Central memory CD8-positive, alpha-beta T cell (primary cell): ENCODE measurements at regions not wholly inside any gene's neighbourhood (a gene's known extent, or its start where the extent isn't known, plus 50 kb on each side); places are given as distances from the start of the nearest gene placed in this dataset.
"Not testable (repeated sequence)": the region's sequence is repeated elsewhere in the genome, so short reads cannot be mapped to it uniquely, and the experiment has no call there.

Experiments used
- ATAC-seq: fragments of 150-1000 bp; cut with Tn5 transposase; replicated peaks from 2 replicates; pipeline ENCODE4 v1.10.0; 2022; ENCODE audit warnings: mild to moderate bottlenecking, moderate FRiP score, moderate number of reproducible peaks; ENCODE audit not compliant: poor library complexity, severe bottlenecking; ENCODE audit errors: extremely low read depth
- DNase-seq, 2 donors: peaks; one replicate each; pipeline ENCODE4 v3.0.0; 2021; ENCODE audit warnings: low spot score in 2 of 2
- H3K27ac Mint-ChIP-seq: one replicate; pipeline ENCODE4 v1.8.0; 2022; ENCODE audit warnings: low read depth, mild to moderate bottlenecking, moderate library complexity, mixed read lengths
- H3K27me3 Mint-ChIP-seq: one replicate; pipeline ENCODE4 v1.8.0; 2022; ENCODE audit warnings: mixed read lengths
- H3K36me3 Mint-ChIP-seq: one replicate; pipeline ENCODE4 v1.8.0; 2022; ENCODE audit warnings: mild to moderate bottlenecking, moderate library complexity, mixed read lengths; ENCODE audit not compliant: insufficient read depth
- H3K4me1 Mint-ChIP-seq: one replicate; pipeline ENCODE4 v1.8.0; 2022; ENCODE audit warnings: mixed read lengths
- H3K4me3 Mint-ChIP-seq: one replicate; pipeline ENCODE4 v1.8.0; 2022; ENCODE audit warnings: mild to moderate bottlenecking, moderate library complexity, mixed read lengths
- H3K9me3 Mint-ChIP-seq: one replicate; pipeline ENCODE4 v1.8.0; 2022; ENCODE audit warnings: mixed read lengths

GRCh38 chr2:198525211-198525969, 721.0 kb downstream of the PLCL1 start:
- Mint-ChIP-seq H3K4me3 (no peak overlapping the region), H3K4me1 (no peaks in the 10 kb centered on the region), H3K27me3 (no peaks in the 10 kb centered on the region)

GRCh38 chr2:198523710-198524109, 719.3 kb downstream of the PLCL1 start:
- no peak overlapping the region for H3K4me3 Mint-ChIP-seq

More at GRCh38 chr2:198525211-198525969, 721.0 kb downstream of the PLCL1 start:
- ATAC-seq (no peak), DNase-seq (no peak)
- Mint-ChIP-seq H3K9me3 (no peaks in the 10 kb centered on the region), H3K36me3 (no peaks in the 10 kb centered on the region), H3K27ac (no peak overlapping the region)

GRCh38 chr2:198518935-198519334, 714.5 kb downstream of the PLCL1 start:
- Mint-ChIP-seq H3K9me3 (no peaks in the 10 kb centered on the region), H3K27ac (no peak overlapping the region), H3K4me3 (no peak overlapping the region), H3K36me3 (no peaks in the 10 kb centered on the region), H3K27me3 (no peaks in the 10 kb centered on the region), H3K4me1 (no peaks in the 10 kb centered on the region)
- no peak for ATAC-seq
- DNase-seq = no peak

More at GRCh38 chr2:198523710-198524109, 719.3 kb downstream of the PLCL1 start:
- no peak overlapping the region for H3K27ac Mint-ChIP-seq
- ATAC-seq = no peak
- no peak for DNase-seq
- no peaks in the 10 kb centered on the region for H3K27me3 Mint-ChIP-seq
- H3K9me3 Mint-ChIP-seq = no peaks in the 10 kb centered on the region
- H3K4me1 Mint-ChIP-seq = no peaks in the 10 kb centered on the region
- H3K36me3 Mint-ChIP-seq = no peaks in the 10 kb centered on the region

GRCh38 chr2:198517976-198518375, 713.6 kb downstream of the PLCL1 start:
- DNase-seq (no peak), ATAC-seq (no peak)
- Mint-ChIP-seq H3K36me3 (no peaks in the 10 kb centered on the region), H3K4me3 (no peak overlapping the region), H3K27ac (no peak overlapping the region), H3K4me1 (no peaks in the 10 kb centered on the region), H3K27me3 (no peaks in the 10 kb centered on the region), H3K9me3 (no peaks in the 10 kb centered on the region)

GRCh38 chr2:198508610-198509009, 704.2 kb downstream of the PLCL1 start:
- not testable (repeated sequence) for H3K36me3 Mint-ChIP-seq, ATAC-seq, H3K27ac Mint-ChIP-seq, DNase-seq, H3K27me3 Mint-ChIP-seq, H3K4me3 Mint-ChIP-seq, H3K4me1 Mint-ChIP-seq
- H3K9me3 Mint-ChIP-seq = peaks cover 18% of the 10 kb centered on the region

- no peaks in the 10 kb centered on the region for H3K4me1 Mint-ChIP-seq
- H3K27me3 Mint-ChIP-seq = no peaks in the 10 kb centered on the region
- DNase-seq = no peak
- H3K9me3 Mint-ChIP-seq = peaks cover 5% of the 10 kb centered on the region
- H3K27ac Mint-ChIP-seq = no peak overlapping the region
- ATAC-seq = no peak
- no peaks in the 10 kb centered on the region for H3K36me3 Mint-ChIP-seq
- no peak overlapping the region for H3K4me3 Mint-ChIP-seq
These were observed 695.1 kb downstream of the PLCL1 start for GRCh38 chr2:198499539-198499938.

GRCh38 chr2:198498516-198498915, 694.1 kb downstream of the PLCL1 start:
- Mint-ChIP-seq H3K27ac (no peak overlapping the region), H3K4me1 (no peaks in the 10 kb centered on the region), H3K36me3 (no peaks in the 10 kb centered on the region), H3K9me3 (peaks cover 5% of the 10 kb centered on the region), H3K4me3 (no peak overlapping the region), H3K27me3 (no peaks in the 10 kb centered on the region)
- DNase-seq = no peak
- no peak for ATAC-seq

- H3K4me1 Mint-ChIP-seq = no peaks in the 10 kb centered on the region
- H3K4me3 Mint-ChIP-seq = no peak overlapping the region
- peaks cover 5% of the 10 kb centered on the region for H3K9me3 Mint-ChIP-seq
These were observed 693.7 kb downstream of the PLCL1 start for GRCh38 chr2:198498048-198498447.

GRCh38 chr2:198494931-198495330, 690.5 kb downstream of the PLCL1 start:
- no peaks in the 10 kb centered on the region for H3K36me3 Mint-ChIP-seq
- no peaks in the 10 kb centered on the region for H3K4me1 Mint-ChIP-seq
- ATAC-seq = no peak
- H3K27ac Mint-ChIP-seq = no peak overlapping the region
- DNase-seq = no peak
- peaks cover 5% of the 10 kb centered on the region for H3K9me3 Mint-ChIP-seq
- H3K27me3 Mint-ChIP-seq = no peaks in the 10 kb centered on the region
- no peak overlapping the region for H3K4me3 Mint-ChIP-seq

More at GRCh38 chr2:198498048-198498447, 693.7 kb downstream of the PLCL1 start:
- ATAC-seq = no peak
- Mint-ChIP-seq H3K36me3 (no peaks in the 10 kb centered on the region), H3K27ac (no peak overlapping the region), H3K27me3 (no peaks in the 10 kb centered on the region)
- no peak for DNase-seq

GRCh38 chr2:198490748-198491147, 686.4 kb downstream of the PLCL1 start:
- H3K4me3 Mint-ChIP-seq = no peak overlapping the region
- no peaks in the 10 kb centered on the region for H3K4me1 Mint-ChIP-seq
- peaks cover 5% of the 10 kb centered on the region for H3K9me3 Mint-ChIP-seq
- ATAC-seq (no peak), DNase-seq (no peak)
- no peak overlapping the region for H3K27ac Mint-ChIP-seq
- no peaks in the 10 kb centered on the region for H3K36me3 Mint-ChIP-seq
- H3K27me3 Mint-ChIP-seq = no peaks in the 10 kb centered on the region

- DNase-seq (no peak), ATAC-seq (no peak)
- Mint-ChIP-seq H3K36me3 (no peaks in the 10 kb centered on the region), H3K27ac (no peak overlapping the region), H3K27me3 (no peaks in the 10 kb centered on the region), H3K4me1 (no peaks in the 10 kb centered on the region), H3K4me3 (no peak overlapping the region), H3K9me3 (peaks cover 5% of the 10 kb centered on the region)
These were observed 684.6 kb downstream of the PLCL1 start for GRCh38 chr2:198488964-198489363.

- H3K36me3 Mint-ChIP-seq = no peaks in the 10 kb centered on the region
- no peaks in the 10 kb centered on the region for H3K9me3 Mint-ChIP-seq
- no peak for DNase-seq
- no peaks in the 10 kb centered on the region for H3K27me3 Mint-ChIP-seq
- no peak overlapping the region for H3K27ac Mint-ChIP-seq
- H3K4me3 Mint-ChIP-seq = no peak overlapping the region
- H3K4me1 Mint-ChIP-seq = no peaks in the 10 kb centered on the region
- no peak for ATAC-seq
These were observed 678.7 kb downstream of the PLCL1 start for GRCh38 chr2:198483051-198483450.

- no peak overlapping the region for H3K4me3 Mint-ChIP-seq
- ATAC-seq (no peak), DNase-seq (no peak)
- H3K27me3 Mint-ChIP-seq = no peaks in the 10 kb centered on the region
- no peak overlapping the region for H3K27ac Mint-ChIP-seq
- H3K4me1 Mint-ChIP-seq = no peaks in the 10 kb centered on the region
- H3K9me3 Mint-ChIP-seq = peaks cover 8% of the 10 kb centered on the region
- H3K36me3 Mint-ChIP-seq = no peaks in the 10 kb centered on the region
These were observed 674.7 kb downstream of the PLCL1 start for GRCh38 chr2:198479065-198479464.
